ENCODE measurements at regions not wholly inside any gene's neighbourhood (a gene's known extent, or its start where the extent isn't known, plus 50 kb on each side); places are given as distances from the start of the nearest gene placed in this dataset.
A peak's percentile ranks its signal among the peaks of the same experiment; 100 is the strongest.

- Histone ChIP-seq H3K23ac (ENCODE audit: insufficient read length) (no peak overlapping the region), H4K5ac (ENCODE audit: insufficient read length, low read depth, low read length) (no peak overlapping the region), H3K23me2 (ENCODE audit: low read depth, low read length) (no peaks in the 10 kb centered on the region), H2BK20ac (ENCODE audit: low read length) (no peak overlapping the region), H3K36me3 (ENCODE audit: control insufficient read depth in 2 of 4, insufficient read depth in 4 of 4, low read length in 3 of 4) (0 out of 8 replicates have a peak, but pooled peaks cover 0 to 3% (median 0%) of the 10 kb centered on the region in 4 experiments), H3K4ac (replicated peaks; ENCODE audit: insufficient read length, low read depth, low read length) (no peak overlapping the region), H3K27ac (ENCODE audit: low read depth, low read length) (no peak overlapping the region), H2BK15ac (ENCODE audit: low read length) (0 out of 2 replicates have a peak overlapping the region, but pooled peaks have one; percentile 1), H2BK5ac (ENCODE audit: low read depth, low read length) (no peak overlapping the region), H2AK5ac (ENCODE audit: low read depth, low read length) (no peak overlapping the region), H3K56ac (replicated peaks; ENCODE audit: insufficient read length, low read depth, low read length) (no peak overlapping the region), H3K79me2 (ENCODE audit: control insufficient read depth in 1 of 2, insufficient read depth in 2 of 2, low read length in 2 of 2) (no peaks in the 10 kb centered on the region), H2AFZ (ENCODE audit: low read length) (no peak overlapping the region), H3K18ac (ENCODE audit: extremely low read depth, low read length) (no peak overlapping the region), H3K27me3 (replicated peaks in 1 of 4; ENCODE audit: control insufficient read depth in 3 of 4, extremely low read depth in 1 of 4, insufficient read depth in 3 of 4, low read length in 3 of 4) (peaks cover 0 to 1% (median 0%) of the 10 kb centered on the region in 4 experiments; a peak in 1 of 7 replicates), H3K9ac (replicated peaks in 1 of 4; ENCODE audit: extremely low read depth in 1 of 4, low read depth in 3 of 4, low read length in 3 of 4) (no peak overlapping the region), H4K8ac (ENCODE audit: extremely low read depth, insufficient read depth, low read length) (no peak overlapping the region), H3K4me3 (ENCODE audit: extremely low read depth in 1 of 4, insufficient read depth in 2 of 4, low read depth in 3 of 4, low read length in 4 of 4) (no peak overlapping the region), H3K9me3 (ENCODE audit: insufficient read depth in 2 of 2, low read depth in 1 of 2, low read length in 1 of 2) (peaks cover 2 to 16% of the 10 kb centered on the region in 2 experiments; a peak in 3 of 4 replicates), H3K4me2 (ENCODE audit: insufficient read depth in 1 of 2, low read depth in 2 of 2, low read length in 2 of 2) (no peak overlapping the region), H3K14ac (ENCODE audit: insufficient read length) (no peak overlapping the region), H3K79me1 (ENCODE audit: low read depth, low read length) (no peaks in the 10 kb centered on the region), H2BK12ac (ENCODE audit: low read depth, low read length) (no peak overlapping the region), H3K4me1 (replicated peaks in 1 of 4; ENCODE audit: control insufficient read depth in 3 of 4, insufficient read depth in 4 of 4, low read length in 3 of 4) (peaks cover 0 to 3% (median 0%) of the 10 kb centered on the region in 4 experiments; a peak in 1 of 7 replicates), H4K20me1 (replicated peaks in 1 of 2; ENCODE audit: control insufficient read depth in 1 of 2, insufficient read depth in 2 of 2, low read length in 2 of 2) (no peaks in the 10 kb centered on the region), H2BK120ac (replicated peaks; ENCODE audit: low read depth, low read length) (peak overlapping the region; percentile 12), H4K91ac (replicated peaks; ENCODE audit: insufficient read length, low read length) (no peak overlapping the region)
- ChIA-PET CTCF (ENCODE audit: partially characterized antibody) (interaction anchor here (0.7 to 1.8 kb wide), 2 partner anchors 11 to 52 kb away, joined by 3 to 4 read pairs; no protein-coding TSS in a partner anchor), POLR2A (ENCODE audit: partially characterized antibody) (interaction anchor here (0.8 to 1.4 kb wide), 2 partner anchors 15 to 100 kb away, joined by 3 read pairs; partner anchors contain the start of gene BCL2L11)
- FAIRE-seq: no peak
- DNase-seq (ENCODE audit: low read depth in 1 of 2, low spot score in 2 of 2): no peak
- WGBS, 2 experiments (ENCODE audit: extremely low coverage in 1 of 2, insufficient coverage in 1 of 2, insufficient read length in 1 of 2, insufficient replicate concordance in 2 of 2, low coverage in 1 of 2, low lambda C conversion rate in 2 of 2, missing lambda C conversion rate in 1 of 2): 92% methylated on average over 5 of the region's 5 CpGs; no CpG with 5 or more reads in 1 of the 2 experiments
- TF ChIP-seq POU5F1 (IDR thresholded peaks at IDR 0.05; ENCODE audit: low read depth, low read length) (no peak), SIRT6 (IDR thresholded peaks at IDR 0.05; ENCODE audit: low read length) (no peak), MAFK (IDR thresholded peaks at IDR 0.05; ENCODE audit: low read depth, low read length) (no peak), KDM5A (IDR thresholded peaks at IDR 0.05; ENCODE audit: low read length) (no peak), CHD1 (IDR thresholded peaks at IDR 0.05; ENCODE audit: low read depth, low read length) (no peak), GABPA (IDR thresholded peaks at IDR 0.05; ENCODE audit: borderline replicate concordance, insufficient read depth, low read length) (no peak), CBX5 (IDR thresholded peaks at IDR 0.05; ENCODE audit: low read depth, low read length) (no peak), EZH2 (IDR thresholded peaks at IDR 0.05; ENCODE audit: low read depth, low read length, severe bottlenecking) (no peak), RFX5 (IDR thresholded peaks at IDR 0.05; ENCODE audit: borderline replicate concordance, low read depth, low read length) (no peak), SP1 (IDR thresholded peaks at IDR 0.05; ENCODE audit: low read depth, low read length) (no peak)
Observed at GRCh38 chr2:111219734-111220505, 99.2 kb downstream of the BCL2L11 start.

Data from H1 (cell line).